OCI-LY7 (cell line): ENCODE measurements at regions not wholly inside any gene's neighbourhood (a gene's known extent, or its start where the extent isn't known, plus 50 kb on each side); places are given as distances from the start of the nearest gene placed in this dataset.

ENCODE experiments used
- BruUV-seq: library from RNA; stranded (reverse); fragments of 400-500 nt; replicated peaks from 2 replicates; lab custom pipeline; 2021; lab: Mats Ljungman, UMichigan
- CTCF ChIA-PET: fragments of 300-600 bp; sonication (Branson Sonifier 250); formaldehyde crosslinking; loops from one replicate; lab custom pipeline; 2022; ENCODE audit warnings: antibody characterized with exemption; ENCODE audit not compliant: unreplicated experiment; lab: Charles Lee
- POLR2A ChIA-PET: fragments of 300-600 bp; sonication (Branson Sonifier 250); formaldehyde crosslinking; loops from one replicate; lab custom pipeline; 2022; ENCODE audit warnings: antibody characterized with exemption; lab: Charles Lee
- DNase-seq: peaks from one replicate; pipeline ENCODE4 v3.0.0-alpha.2; 2015; ENCODE audit warnings: low spot score
- H2AFZ ChIP-seq: fragments of 200-600 bp; sonication (generic), shearing (Covaris generic); 2 replicates; pipeline ENCODE4 v1.6.1; 2014; ENCODE audit warnings: mild to moderate bottlenecking, antibody characterized with exemption, low read length, moderate library complexity
- H3K27ac ChIP-seq: fragments of 200-600 bp; sonication (generic); 2 replicates; pipeline ENCODE4 v1.5.1; 2014; ENCODE audit warnings: mixed run types, low read depth, mild to moderate bottlenecking, moderate library complexity, low read length, inconsistent platforms; ENCODE audit not compliant: poor library complexity, severe bottlenecking
- H3K36me3 ChIP-seq: fragments of 200-600 bp; sonication (generic); 2 replicates; pipeline ENCODE4 v1.6.1; 2014; ENCODE audit warnings: mild to moderate bottlenecking, antibody characterized with exemption, low read length, moderate library complexity, mixed read lengths; ENCODE audit not compliant: insufficient read depth
- H3K4me1 ChIP-seq: fragments of 200-600 bp; sonication (generic); 2 replicates; pipeline ENCODE4 v1.5.1; 2014; ENCODE audit warnings: mild to moderate bottlenecking, low read length; ENCODE audit not compliant: insufficient read depth, poor library complexity, severe bottlenecking
- H3K4me2 ChIP-seq: fragments of 200-600 bp; sonication (generic); 2 replicates; pipeline ENCODE4 v1.6.1; 2014; ENCODE audit warnings: mild to moderate bottlenecking, low read length
- H3K4me3 ChIP-seq: fragments of 200-600 bp; sonication (generic); 2 replicates; pipeline ENCODE4 v1.5.1; 2014; ENCODE audit warnings: mild to moderate bottlenecking, low read depth, low read length; ENCODE audit not compliant: poor library complexity, severe bottlenecking
- H3K79me2 ChIP-seq: fragments of 200-600 bp; sonication (generic); 2 replicates; pipeline ENCODE4 v1.6.1; 2016; ENCODE audit warnings: low read depth, mild to moderate bottlenecking, low read length, moderate library complexity, mixed read lengths; ENCODE audit not compliant: insufficient read depth
- H3K9me2 ChIP-seq: fragments of 200-600 bp; sonication (generic); 2 replicates; pipeline ENCODE4 v1.6.1; 2016; ENCODE audit warnings: mild to moderate bottlenecking, low read length, mixed read lengths; ENCODE audit not compliant: insufficient read depth
- H3K9me3 ChIP-seq: fragments of 200-600 bp; sonication (generic); 2 replicates; pipeline ENCODE4 v1.6.1; 2014; ENCODE audit warnings: mild to moderate bottlenecking, mixed run types, low read length, mixed read lengths
- H4K20me1 ChIP-seq: fragments of 200-600 bp; sonication (generic); 2 replicates; pipeline ENCODE4 v1.6.1; 2014; ENCODE audit warnings: mild to moderate bottlenecking, antibody characterized with exemption, low read length, moderate library complexity, mixed read lengths; ENCODE audit not compliant: insufficient read depth
- EZH2phosphoT487 ChIP-seq: fragments of 200-600 bp; sonication (generic); IDR thresholded peaks from 2 replicates; pipeline ENCODE4 v1.6.1; 2018; ENCODE audit warnings: low read depth, borderline replicate concordance, mild to moderate bottlenecking, mixed run types, antibody characterized with exemption, low read length, moderate library complexity, mixed read lengths
- intact Hi-C: fragments of 100-400 bp; cut with micrococcal nuclease; formaldehyde crosslinking; loops from one replicate; pipeline ENCODE4 v1.10.0; 2022; ENCODE audit not compliant: unreplicated experiment
- TF ChIP-seq, protein P1 (sequence below): fragments of 200-600 bp; sonication (generic); conservative IDR thresholded peaks from 2 replicates; pipeline ENCODE4 v1.5.1; 2014; ENCODE audit warnings: mild to moderate bottlenecking, antibody characterized with exemption, low read length, moderate library complexity, mixed read lengths

DNA sequence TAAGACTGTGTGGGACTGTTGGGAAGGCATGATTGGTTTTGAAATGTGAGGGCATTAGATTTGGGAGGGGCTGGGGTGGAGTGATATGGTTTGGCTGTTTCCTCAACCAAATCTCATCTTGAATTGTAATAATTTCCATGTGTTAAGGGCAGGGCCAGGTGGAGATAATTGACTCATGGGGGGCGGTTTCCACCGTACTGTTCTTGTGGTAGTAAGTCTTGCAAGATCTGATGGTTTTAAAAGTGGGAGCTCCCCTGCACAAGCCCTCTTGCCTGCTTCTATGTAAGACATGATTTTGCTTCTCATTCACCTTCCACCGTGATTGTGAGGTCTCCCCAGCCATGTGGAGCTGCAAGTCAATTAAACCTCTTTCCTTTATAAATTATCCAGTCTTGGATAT is 76.6 kb upstream of the PPFIA2 start:
- no peak for TF ChIP-seq EZH2phosphoT487
- TF ChIP-seq, protein P1, sequence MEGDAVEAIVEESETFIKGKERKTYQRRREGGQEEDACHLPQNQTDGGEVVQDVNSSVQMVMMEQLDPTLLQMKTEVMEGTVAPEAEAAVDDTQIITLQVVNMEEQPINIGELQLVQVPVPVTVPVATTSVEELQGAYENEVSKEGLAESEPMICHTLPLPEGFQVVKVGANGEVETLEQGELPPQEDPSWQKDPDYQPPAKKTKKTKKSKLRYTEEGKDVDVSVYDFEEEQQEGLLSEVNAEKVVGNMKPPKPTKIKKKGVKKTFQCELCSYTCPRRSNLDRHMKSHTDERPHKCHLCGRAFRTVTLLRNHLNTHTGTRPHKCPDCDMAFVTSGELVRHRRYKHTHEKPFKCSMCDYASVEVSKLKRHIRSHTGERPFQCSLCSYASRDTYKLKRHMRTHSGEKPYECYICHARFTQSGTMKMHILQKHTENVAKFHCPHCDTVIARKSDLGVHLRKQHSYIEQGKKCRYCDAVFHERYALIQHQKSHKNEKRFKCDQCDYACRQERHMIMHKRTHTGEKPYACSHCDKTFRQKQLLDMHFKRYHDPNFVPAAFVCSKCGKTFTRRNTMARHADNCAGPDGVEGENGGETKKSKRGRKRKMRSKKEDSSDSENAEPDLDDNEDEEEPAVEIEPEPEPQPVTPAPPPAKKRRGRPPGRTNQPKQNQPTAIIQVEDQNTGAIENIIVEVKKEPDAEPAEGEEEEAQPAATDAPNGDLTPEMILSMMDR = no peak
- Histone ChIP-seq H3K36me3 (no peaks in the 10 kb centered on the region), H4K20me1 (no peaks in the 10 kb centered on the region), H3K4me3 (no peak overlapping the region), H3K4me2 (no peak overlapping the region), H3K4me1 (no peaks in the 10 kb centered on the region), H3K79me2 (no peaks in the 10 kb centered on the region), H3K9me3 (no peaks in the 10 kb centered on the region), H3K9me2 (no peaks in the 10 kb centered on the region), H2AFZ (no peak overlapping the region), H3K27ac (no peak overlapping the region)
- intact Hi-C loops = no loop called here
- ChIA-PET POLR2A (interaction anchor here (0.6 kb wide), 1 partner anchor 20 kb away, joined by 3 read pairs; no protein-coding TSS in a partner anchor), CTCF (no interaction called here)
- no TSS peak for BruUV-seq
- no peak for DNase-seq

GRCh38 chr12:81819991-81820633 is 61.0 kb upstream of the PPFIA2 start:
- no peak overlapping the region for H2AFZ ChIP-seq

DNA sequence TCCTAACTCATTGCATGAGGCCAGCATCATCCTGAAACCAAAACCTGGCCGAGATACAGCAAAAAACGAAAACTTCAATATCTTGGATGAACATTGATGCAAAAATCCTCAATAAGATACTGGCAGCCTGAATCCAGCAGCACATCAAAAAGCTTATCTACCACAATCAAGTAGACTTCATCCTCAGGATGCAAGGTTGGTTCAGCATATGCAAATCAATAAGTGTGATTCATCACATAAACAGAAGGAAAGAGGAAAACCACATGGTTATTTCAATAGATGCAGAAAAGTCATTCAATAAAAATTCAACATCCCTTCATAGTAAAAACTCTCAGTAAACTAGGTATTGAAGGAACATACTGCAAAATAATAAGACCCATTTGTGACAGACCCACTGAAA is 56.5 kb upstream of the PPFIA2 start:
- H3K27ac ChIP-seq = no peak overlapping the region
- H3K36me3 ChIP-seq = no peaks in the 10 kb centered on the region
- H3K9me2 ChIP-seq = no peaks in the 10 kb centered on the region
- CTCF ChIA-PET = no interaction called here
- no peaks in the 10 kb centered on the region for H3K4me1 ChIP-seq
- DNase-seq = no peak
- no TSS peak for BruUV-seq
- intact Hi-C loops = no loop called here
- H3K9me3 ChIP-seq = no peaks in the 10 kb centered on the region
- no peak overlapping the region for H3K4me3 ChIP-seq
- H3K4me2 ChIP-seq = no peak overlapping the region
- H3K79me2 ChIP-seq = no peaks in the 10 kb centered on the region
- no peak overlapping the region for H2AFZ ChIP-seq
- no peak for TF ChIP-seq EZH2phosphoT487
- TF ChIP-seq, protein P1 = no peak
- POLR2A ChIA-PET = interaction anchor here (0.6 kb wide), 2 partner anchors 20 to 165 kb away, joined by 3 read pairs; no protein-coding TSS in a partner anchor
- H4K20me1 ChIP-seq = no peaks in the 10 kb centered on the region

More at GRCh38 chr12:81819991-81820633, 61.0 kb upstream of the PPFIA2 start:
- Histone ChIP-seq H3K9me2 (no peaks in the 10 kb centered on the region), H3K4me2 (no peak overlapping the region), H3K9me3 (no peaks in the 10 kb centered on the region), H3K4me1 (no peaks in the 10 kb centered on the region), H3K27ac (no peak overlapping the region), H4K20me1 (no peaks in the 10 kb centered on the region), H3K36me3 (no peaks in the 10 kb centered on the region), H3K4me3 (no peak overlapping the region), H3K79me2 (no peaks in the 10 kb centered on the region)
- TF ChIP-seq, protein P1 = no peak
- no peak for TF ChIP-seq EZH2phosphoT487
- POLR2A ChIA-PET = no interaction called here
- intact Hi-C loops = no loop called here
- CTCF ChIA-PET = no interaction called here
- DNase-seq = no peak
- no TSS peak for BruUV-seq
